PC-3 (cell line): ENCODE measurements at regions not wholly inside any gene's neighbourhood (a gene's known extent, or its start where the extent isn't known, plus 50 kb on each side); places are given as distances from the start of the nearest gene placed in this dataset.

Source experiments
- ATAC-seq: fragments of 200-7000 bp; cut with Tn5 transposase; 2 replicates; pipeline ENCODE4 v1.9.1; 2020; ENCODE audit warnings: mild to moderate bottlenecking, moderate library complexity
- BruUV-seq: library from RNA; stranded (reverse); fragments of 400-500 nt; replicated peaks from 2 replicates; lab custom pipeline; 2021; lab: Mats Ljungman, UMichigan
- CTCF ChIA-PET: fragments of 300-600 bp; sonication (Branson Sonifier 250); formaldehyde crosslinking; loops from one replicate; lab custom pipeline; 2022; ENCODE audit warnings: antibody characterized with exemption; lab: Charles Lee
- POLR2A ChIA-PET: fragments of 300-600 bp; sonication (Branson Sonifier 250); formaldehyde crosslinking; loops from one replicate; lab custom pipeline; 2022; ENCODE audit warnings: antibody characterized with exemption; ENCODE audit not compliant: unreplicated experiment; lab: Charles Lee
- DNase-seq: peaks from one replicate; pipeline ENCODE4 v3.0.0-alpha.2; 2015
- H2AFZ ChIP-seq: fragments of 300-600 bp; sonication (generic); 2 replicates; pipeline ENCODE4 v1.6.0; 2016; ENCODE audit warnings: antibody characterized with exemption, low read length
- H3F3A ChIP-seq: fragments of 300-600 bp; sonication (generic); one replicate; pipeline ENCODE4 v1.6.0; 2017; ENCODE audit warnings: antibody characterized with exemption, low read length, control low read depth, mild to moderate bottlenecking; ENCODE audit not compliant: unreplicated experiment
- H3K27ac ChIP-seq: fragments of 300-600 bp; sonication (generic); 2 replicates; pipeline ENCODE4 v1.5.1; 2016; ENCODE audit warnings: mild to moderate bottlenecking, low read length
- H3K27me3 ChIP-seq: fragments of 300-600 bp; sonication (generic); 2 replicates; pipeline ENCODE4 v1.6.1; 2016; ENCODE audit warnings: low read length, mixed read lengths
- H3K36me3 ChIP-seq: fragments of 300-600 bp; sonication (generic); 2 replicates; pipeline ENCODE4 v1.6.1; 2016; ENCODE audit warnings: low read depth, mixed run types, low read length, mixed read lengths
- H3K4me1 ChIP-seq: fragments of 300-600 bp; sonication (generic); 2 replicates; pipeline ENCODE4 v1.5.1; 2016; ENCODE audit warnings: low read length; ENCODE audit not compliant: insufficient read depth
- H3K4me2 ChIP-seq: fragments of 300-600 bp; sonication (generic); 2 replicates; pipeline ENCODE4 v1.6.0; 2016; ENCODE audit warnings: low read length
- H3K4me3 ChIP-seq: fragments of 300-600 bp; sonication (generic); 2 replicates; pipeline ENCODE4 v1.5.1; 2016; ENCODE audit warnings: mild to moderate bottlenecking, low read length, mixed read lengths
- H3K79me2 ChIP-seq: fragments of 300-600 bp; sonication (generic); 2 replicates; pipeline ENCODE4 v1.6.1; 2017; ENCODE audit warnings: low read length, mixed read lengths
- H3K9ac ChIP-seq: fragments of 300-600 bp; sonication (generic); 2 replicates; pipeline ENCODE4 v1.6.0; 2016; ENCODE audit warnings: mild to moderate bottlenecking, low read length
- H3K9me2 ChIP-seq: fragments of 300-600 bp; sonication (generic); replicated peaks from 2 replicates; pipeline ENCODE4 v1.6.1; 2016; ENCODE audit warnings: mixed run types, low read length, mixed read lengths
- H3K9me3 ChIP-seq: fragments of 300-600 bp; sonication (generic); 2 replicates; pipeline ENCODE4 v1.6.1; 2016; ENCODE audit warnings: low read length, mixed read lengths
- H4K20me1 ChIP-seq: fragments of 300-600 bp; sonication (generic); 2 replicates; pipeline ENCODE4 v1.6.1; 2016; ENCODE audit warnings: low read length, mixed read lengths
- CTCF ChIP-seq: fragments of 300-600 bp; sonication (generic); conservative IDR thresholded peaks from 2 replicates; pipeline ENCODE4 v1.5.1; 2017; ENCODE audit warnings: antibody characterized with exemption, low read depth, mild to moderate bottlenecking, low read length
- EZH2 ChIP-seq: fragments of 300-600 bp; sonication (generic); IDR thresholded peaks from one replicate; pipeline ENCODE4 v1.6.1; 2017; ENCODE audit warnings: antibody characterized with exemption, mild to moderate bottlenecking, low read length; ENCODE audit not compliant: unreplicated experiment
- EZH2phosphoT487 ChIP-seq: fragments of 300-600 bp; sonication (generic); IDR thresholded peaks from 2 replicates; pipeline ENCODE4 v1.6.1; 2018; ENCODE audit warnings: mild to moderate bottlenecking, antibody characterized with exemption, low read length, borderline replicate concordance
- intact Hi-C: fragments of 100-400 bp; cut with micrococcal nuclease; formaldehyde crosslinking; loops from 2 replicates; pipeline ENCODE4 v1.9.0; 2023

GRCh38 chr14:44620121-44621019, 113.3 kb upstream of the FSCB start:
- no peak overlapping the region for H2AFZ ChIP-seq
- no peaks in the 10 kb centered on the region for H4K20me1 ChIP-seq
- intact Hi-C loops: no loop called here
- H3K79me2 ChIP-seq: no peaks in the 10 kb centered on the region
- no peak overlapping the region for H3K4me3 ChIP-seq
- DNase-seq (no peak), ATAC-seq (no peak)
- POLR2A ChIA-PET: no interaction called here
- CTCF ChIA-PET: no interaction called here
- H3K9me3 ChIP-seq: no peaks in the 10 kb centered on the region
- no peaks in the 10 kb centered on the region for H3K27me3 ChIP-seq
- no peaks in the 10 kb centered on the region for H3F3A ChIP-seq
- peaks cover under 1% of the 10 kb centered on the region; the same call in 1 of the 2 replicates for H3K4me1 ChIP-seq
- BruUV-seq: no TSS peak
- no peaks in the 10 kb centered on the region for H3K9me2 ChIP-seq
- TF ChIP-seq EZH2 (no peak), CTCF (no peak), EZH2phosphoT487 (no peak)
- H3K9ac ChIP-seq: no peak overlapping the region
- H3K4me2 ChIP-seq: no peak overlapping the region
- H3K36me3 ChIP-seq: no peaks in the 10 kb centered on the region
- no peak overlapping the region for H3K27ac ChIP-seq

- no peaks in the 10 kb centered on the region for H3K36me3 ChIP-seq
- no peak for ATAC-seq
- BruUV-seq: no TSS peak
- intact Hi-C loops: loop anchor here (10.0 kb wide), 1 partner anchor 241 kb away; no protein-coding TSS in a partner anchor
- no peak overlapping the region for H3K27ac ChIP-seq
- no peak overlapping the region for H2AFZ ChIP-seq
- H3K4me2 ChIP-seq: no peak overlapping the region
- H3K79me2 ChIP-seq: no peaks in the 10 kb centered on the region
- CTCF ChIA-PET: no interaction called here
- TF ChIP-seq EZH2phosphoT487: no peak
- no peak for TF ChIP-seq CTCF
- no peak for TF ChIP-seq EZH2
- no peak overlapping the region for H3K9ac ChIP-seq
- no peak for DNase-seq
- H3K4me1 ChIP-seq: peaks cover 14% of the 10 kb centered on the region; the same call in 1 of the 2 replicates
- no peaks in the 10 kb centered on the region for H3F3A ChIP-seq
- no peaks in the 10 kb centered on the region for H4K20me1 ChIP-seq
- no peaks in the 10 kb centered on the region for H3K9me2 ChIP-seq
- H3K27me3 ChIP-seq: no peaks in the 10 kb centered on the region
- no peak overlapping the region for H3K4me3 ChIP-seq
- no peaks in the 10 kb centered on the region for H3K9me3 ChIP-seq
- POLR2A ChIA-PET: no interaction called here
Observed at GRCh38 chr14:44616204-44616603, 109.1 kb upstream of the FSCB start.

GRCh38 chr14:44613061-44613712, 106.1 kb upstream of the FSCB start:
- no peak overlapping the region for H3K4me2 ChIP-seq
- ChIA-PET POLR2A (no interaction called here), CTCF (no interaction called here)
- no peak overlapping the region for H3K27ac ChIP-seq
- no peaks in the 10 kb centered on the region for H3K9me2 ChIP-seq
- H3K4me3 ChIP-seq: no peak overlapping the region
- intact Hi-C loops: loop anchor here (10.0 kb wide), 1 partner anchor 238 kb away; no protein-coding TSS in a partner anchor
- BruUV-seq: no TSS peak
- H3K9me3 ChIP-seq: no peaks in the 10 kb centered on the region
- no peaks in the 10 kb centered on the region for H4K20me1 ChIP-seq
- H3K4me1 ChIP-seq: peaks cover 14% of the 10 kb centered on the region; the same call in 1 of the 2 replicates
- H3K9ac ChIP-seq: no peak overlapping the region
- DNase-seq (peak; percentile 36), ATAC-seq (peak; percentile 88)
- H3K27me3 ChIP-seq: no peaks in the 10 kb centered on the region
- no peak for TF ChIP-seq CTCF
- TF ChIP-seq EZH2phosphoT487: no peak
- no peak for TF ChIP-seq EZH2
- no peaks in the 10 kb centered on the region for H3K36me3 ChIP-seq
- no peaks in the 10 kb centered on the region for H3F3A ChIP-seq
- H3K79me2 ChIP-seq: no peaks in the 10 kb centered on the region
- H2AFZ ChIP-seq: no peak overlapping the region
